IMR-90 (cell line): ENCODE measurements at regions not wholly inside any gene's neighbourhood (a gene's known extent, or its start where the extent isn't known, plus 50 kb on each side); places are given as distances from the start of the nearest gene placed in this dataset.

ENCODE experiments used
- CTCF ChIP-seq: conservative IDR thresholded peaks from 2 replicates; pipeline ENCODE4 v1.5.1; 2012; ENCODE audit warnings: mild to moderate bottlenecking, low read depth, low read length, improper control_type of control experiment
- RFX5 ChIP-seq: IDR thresholded peaks from 2 replicates; pipeline ENCODE4 v1.8.0; 2012; ENCODE audit warnings: low read depth, mild to moderate bottlenecking, low read length, moderate library complexity

- TF ChIP-seq CTCF (no peak), RFX5 (no peak)
These were observed 52.7 kb upstream of the MKLN1 start for GRCh38 chr7:131274986-131275385.
